ENCODE measurements at regions not wholly inside any gene's neighbourhood (a gene's known extent, or its start where the extent isn't known, plus 50 kb on each side); places are given as distances from the start of the nearest gene placed in this dataset.
"Not testable (repeated sequence)": the region's sequence is repeated elsewhere in the genome, so short reads cannot be mapped to it uniquely, and the experiment has no call there.

- no peak for TF ChIP-seq ZNF146 (CRISPR knock-in tag; IDR thresholded peaks at IDR 0.05; ENCODE audit: unreplicated experiment)
- no peak for TF ChIP-seq RUNX1 (IDR thresholded peaks at IDR 0.05; ENCODE audit: low read depth)
Observed at GRCh38 chr3:118146658-118147375, 887.8 kb downstream of the IGSF11 start (continued).

DNA sequence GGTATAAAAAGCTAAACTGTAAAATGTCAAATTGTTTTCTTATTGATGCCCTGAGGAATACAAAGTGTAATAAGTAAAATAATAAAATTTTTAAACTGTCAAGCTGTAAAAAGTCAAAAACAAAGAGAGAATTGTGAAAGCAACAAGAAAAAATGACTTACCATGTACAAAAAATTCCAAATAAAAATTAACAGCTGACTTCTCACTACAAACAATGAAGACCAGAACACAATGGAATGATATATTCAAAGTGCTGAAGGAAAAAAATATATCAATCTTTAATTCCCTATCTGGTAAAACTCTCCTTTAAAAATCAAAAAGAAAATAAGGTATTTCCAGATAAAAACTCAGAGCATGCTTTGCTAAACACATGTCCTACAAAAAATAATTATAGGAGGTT is 883.5 kb downstream of the IGSF11 start:
- H3K4me1 ChIP-seq (replicated peaks in 1 of 2; ENCODE audit: control insufficient read depth in 2 of 2, insufficient read depth in 2 of 2, low read length in 2 of 2): no peaks in the 10 kb centered on the region
- no peak for FAIRE-seq

GRCh38 chr3:118162627-118163588 is 871.7 kb downstream of the IGSF11 start:
- WGBS (ENCODE audit: insufficient coverage, low coverage, missing lambda C conversion rate): 1% methylated on average over 8 of the region's 12 CpGs
- BruUV-seq (replicated peaks); in situ Hi-C loops (cut with MboI); H3K9me1 ChIP-seq (ENCODE audit: control insufficient read depth, insufficient read depth, low read length); H3K36me3 ChIP-seq (ENCODE audit: control insufficient read depth, insufficient read depth, low read length); H4K20me1 ChIP-seq (replicated peaks; ENCODE audit: control insufficient read depth, insufficient read depth, low read length); H3K4me2 ChIP-seq (ENCODE audit: insufficient read depth, low read length); POLR2A ChIA-PET; H3K4me3 ChIP-seq; H3K9me3 ChIP-seq (replicated peaks; ENCODE audit: control insufficient read depth, insufficient read depth, low read depth, low read length); intact Hi-C loops (cut with micrococcal nuclease); H3K79me2 ChIP-seq (ENCODE audit: control insufficient read depth, insufficient read depth, low read length); FAIRE-seq; H3K9ac ChIP-seq (ENCODE audit: insufficient read depth in 1 of 2, low read depth in 2 of 2, low read length in 2 of 2); H3K27ac ChIP-seq (ENCODE audit: extremely low read depth, low read depth, low read length); H3K27me3 ChIP-seq (ENCODE audit: control insufficient read depth in 2 of 2, insufficient read depth in 2 of 2, low read length in 2 of 2); DNase-seq (ENCODE audit: extremely low read depth in 1 of 4, low spot score in 3 of 4); CTCF ChIA-PET (ENCODE audit: low intra/inter-chr PET ratio); H3K4me1 ChIP-seq (replicated peaks in 1 of 2; ENCODE audit: control insufficient read depth in 2 of 2, insufficient read depth in 2 of 2, low read length in 2 of 2); H2AFZ ChIP-seq (ENCODE audit: low read depth, low read length); ATAC-seq: not testable (repeated sequence)

More for the DNA sequence above, 883.5 kb downstream of the IGSF11 start:
- no peak overlapping the region for H3K4me3 ChIP-seq
- in situ Hi-C loops (cut with MboI): no loop called here
- TF ChIP-seq JUN (IDR thresholded peaks at IDR 0.05; ENCODE audit: borderline replicate concordance, low read depth, low read length) (no peak), JUN (CRISPR knock-in tag; IDR thresholded peaks at IDR 0.05; ENCODE audit: borderline replicate concordance) (no peak), MCM7 (IDR thresholded peaks at IDR 0.05) (no peak), L3MBTL2 (IDR thresholded peaks at IDR 0.05) (no peak), NFE2L1 (tag; IDR thresholded peaks at IDR 0.05; ENCODE audit: borderline replicate concordance, low read depth) (no peak), TSC22D4 (tag; IDR thresholded peaks at IDR 0.05) (no peak), TCFL5 (CRISPR knock-in tag; conservative IDR thresholded peaks at IDR 0.05) (no peak), DNMT1 (IDR thresholded peaks at IDR 0.05) (no peak), SRSF7 (optimal IDR thresholded peaks at IDR 0.05; ENCODE audit: low read depth, low read length) (no peak)
- H3K9ac ChIP-seq (ENCODE audit: insufficient read depth in 1 of 2, low read depth in 2 of 2, low read length in 2 of 2): no peak overlapping the region
- H3K9me3 ChIP-seq (replicated peaks; ENCODE audit: control insufficient read depth, insufficient read depth, low read depth, low read length): no peaks in the 10 kb centered on the region
- DNase-seq (ENCODE audit: extremely low read depth in 1 of 4, low spot score in 3 of 4) (no peak), ATAC-seq (no peak)
- no peak overlapping the region for H3K27ac ChIP-seq (ENCODE audit: extremely low read depth, low read depth, low read length)
- CTCF ChIA-PET (ENCODE audit: low intra/inter-chr PET ratio): no interaction called here
- H2AFZ ChIP-seq (ENCODE audit: low read depth, low read length): no peak overlapping the region
- no peak overlapping the region for H3K4me2 ChIP-seq (ENCODE audit: insufficient read depth, low read length)
- H4K20me1 ChIP-seq (replicated peaks; ENCODE audit: control insufficient read depth, insufficient read depth, low read length): no peaks in the 10 kb centered on the region
- H3K36me3 ChIP-seq (ENCODE audit: control insufficient read depth, insufficient read depth, low read length): no peaks in the 10 kb centered on the region
- no peaks in the 10 kb centered on the region for H3K9me1 ChIP-seq (ENCODE audit: control insufficient read depth, insufficient read depth, low read length)
- no TSS peak for BruUV-seq (replicated peaks)
- intact Hi-C loops (cut with micrococcal nuclease): no loop called here
- no peaks in the 10 kb centered on the region for H3K27me3 ChIP-seq (ENCODE audit: control insufficient read depth in 2 of 2, insufficient read depth in 2 of 2, low read length in 2 of 2)
- POLR2A ChIA-PET: no interaction called here
- no peaks in the 10 kb centered on the region for H3K79me2 ChIP-seq (ENCODE audit: control insufficient read depth, insufficient read depth, low read length)

Measured in K562 (cell line).